Stimulated activated CD8-positive, alpha-beta memory T cell treated with anti-CD3 and anti-CD28 coated beads, Interleukin-12 subunit alpha, Interleukin-12 subunit beta, amount 100 ng/mL, for 24 hours (primary cell): ENCODE measurements at regions not wholly inside any gene's neighbourhood (a gene's known extent, or its start where the extent isn't known, plus 50 kb on each side); places are given as distances from the start of the nearest gene placed in this dataset.
"Not testable (repeated sequence)": the region's sequence is repeated elsewhere in the genome, so short reads cannot be mapped to it uniquely, and the experiment has no call there.

Experiments used
- DNase-seq: peaks from one replicate; pipeline ENCODE4 v3.0.0-alpha.2; 2020; ENCODE audit errors: extremely low read depth

- no peak for DNase-seq
These were observed 105.7 kb upstream of the ZPLD1 start for GRCh38 chr3:102329066-102329465.

- DNase-seq = no peak
These were observed 105.3 kb upstream of the ZPLD1 start for GRCh38 chr3:102329561-102329960.

GRCh38 chr3:102332205-102332604 is 102.6 kb upstream of the ZPLD1 start:
- DNase-seq = no peak

GRCh38 chr3:102332934-102333333 is 101.9 kb upstream of the ZPLD1 start:
- DNase-seq = no peak

GRCh38 chr3:102336130-102336529 is 98.7 kb upstream of the ZPLD1 start:
- no peak for DNase-seq

- DNase-seq = no peak
These were observed 95.1 kb upstream of the ZPLD1 start for GRCh38 chr3:102339671-102340070.

- DNase-seq = no peak
These were observed 87.9 kb upstream of the ZPLD1 start for GRCh38 chr3:102346897-102347296.

- DNase-seq = no peak
These were observed 85.9 kb upstream of the ZPLD1 start for GRCh38 chr3:102348904-102349303.

GRCh38 chr3:102353148-102353547 is 81.7 kb upstream of the ZPLD1 start:
- DNase-seq = no peak

GRCh38 chr3:102353805-102354204 is 81.0 kb upstream of the ZPLD1 start:
- DNase-seq = no peak

GRCh38 chr3:102354818-102355515 is 79.8 kb upstream of the ZPLD1 start:
- no peak for DNase-seq

- no peak for DNase-seq
These were observed 78.3 kb upstream of the ZPLD1 start for GRCh38 chr3:102356506-102356905.

- DNase-seq = not testable (repeated sequence)
These were observed 77.5 kb upstream of the ZPLD1 start for GRCh38 chr3:102357313-102357712.

GRCh38 chr3:102360183-102360860 is 74.5 kb upstream of the ZPLD1 start:
- no peak for DNase-seq

GRCh38 chr3:102361101-102361500 is 73.7 kb upstream of the ZPLD1 start:
- no peak for DNase-seq

GRCh38 chr3:102366116-102366515 is 68.7 kb upstream of the ZPLD1 start:
- not testable (repeated sequence) for DNase-seq

- no peak for DNase-seq
These were observed 59.8 kb upstream of the ZPLD1 start for GRCh38 chr3:102374863-102375634.

GRCh38 chr3:102378216-102378615 is 56.6 kb upstream of the ZPLD1 start:
- DNase-seq = no peak

GRCh38 chr3:102382201-102382600 is 52.6 kb upstream of the ZPLD1 start:
- not testable (repeated sequence) for DNase-seq
